HCT116 (cell line): ENCODE measurements at regions not wholly inside any gene's neighbourhood (a gene's known extent, or its start where the extent isn't known, plus 50 kb on each side); places are given as distances from the start of the nearest gene placed in this dataset.

Experiments used
- ATAC-seq: fragments of 200-7000 bp; cut with Tn5 transposase; 2 replicates; pipeline ENCODE4 v1.9.1; 2020; ENCODE audit warnings: mild to moderate bottlenecking, moderate library complexity
- BruUV-seq: library from RNA; stranded (reverse); fragments of 400-500 nt; replicated peaks from 2 replicates; lab custom pipeline; 2021; lab: Mats Ljungman, UMichigan
- CTCF ChIA-PET: fragments of 300-600 bp; sonication (Branson Sonifier 250); formaldehyde crosslinking; loops from one replicate; lab custom pipeline; 2021; ENCODE audit warnings: antibody characterized with exemption; lab: Charles Lee
- POLR2A ChIA-PET: fragments of 300-600, 350-600 bp; sonication (Branson Sonifier 250); formaldehyde crosslinking; loops from one replicate; lab custom pipeline; 2021; ENCODE audit warnings: antibody characterized with exemption; lab: Charles Lee
- RAD21 ChIA-PET, 2 experiments: fragments of 300-600 bp; sonication (Branson Sonifier 250); formaldehyde crosslinking; loops; one replicate each; lab custom pipeline; 2023; ENCODE audit warnings: low total read pairs in 2 of 2; ENCODE audit not compliant: uncharacterized antibody in 2 of 2, unreplicated experiment in 2 of 2, low non-redundant PET in 1 of 2; lab: Charles Lee
- DNase-seq: peaks from one replicate; pipeline ENCODE4 v3.0.0-alpha.2; 2010; ENCODE audit warnings: low read depth, low spot score
- H2AFZ ChIP-seq: fragments of 200-600 bp; shearing (Covaris generic), sonication (generic); 2 replicates; pipeline ENCODE4 v1.6.1; 2017; ENCODE audit warnings: low read depth, mixed run types, mixed read lengths, antibody characterized with exemption, low read length; ENCODE audit not compliant: poor library complexity, severe bottlenecking
- H3K27ac ChIP-seq: 2 replicates; pipeline ENCODE4 v1.5.1; 2012; ENCODE audit warnings: low read depth, low read length
- H3K27me3 ChIP-seq: fragments of 200-600 bp; sonication (generic); 2 replicates; pipeline ENCODE4 v1.6.1; 2016; ENCODE audit warnings: mixed run types, low read length, mixed read lengths; ENCODE audit not compliant: insufficient read depth
- H3K36me3 ChIP-seq, 2 experiments: fragments of 200-500 bp in 1 of 2; fragments of 200-600 bp in 1 of 2; sonication (Bioruptor generic) in 1 of 2; sonication (generic) in 1 of 2; 2 replicates each; pipeline versions ENCODE4 v1.5.1 to v1.6.1; 2014 to 2016; ENCODE audit warnings: low read length in 2 of 2, inconsistent platforms in 1 of 2, mixed read lengths in 1 of 2, mixed run types in 1 of 2; ENCODE audit not compliant: insufficient read depth in 2 of 2, control insufficient read depth in 1 of 2
- H3K4me1 ChIP-seq, 2 experiments: fragments of 200-600 bp in 1 of 2; sonication (generic) in 1 of 2; 2 replicates each; pipeline versions ENCODE4 v1.5.1 to v1.6.1; 2012 to 2017; ENCODE audit warnings: low read length in 2 of 2, inconsistent platforms in 1 of 2, mild to moderate bottlenecking in 1 of 2, mixed read lengths in 1 of 2, mixed run types in 1 of 2, moderate library complexity in 1 of 2; ENCODE audit not compliant: insufficient read depth in 2 of 2, control insufficient read depth in 1 of 2
- H3K4me2 ChIP-seq: fragments of 200-600 bp; sonication (generic); 2 replicates; pipeline ENCODE4 v1.6.1; 2017; ENCODE audit warnings: mixed run types, low read length, mixed read lengths
- H3K4me3 ChIP-seq, 2 experiments: fragments of 200-600 bp in 1 of 2; sonication (generic) in 1 of 2; replicated peaks in 1 of 2; 2 replicates each; pipeline ENCODE4 v1.5.1; 2011 to 2016; ENCODE audit warnings: low read length in 2 of 2, control low read depth in 1 of 2, low read depth in 1 of 2, mild to moderate bottlenecking in 1 of 2, mixed read lengths in 1 of 2, mixed run types in 1 of 2
- H3K79me2 ChIP-seq: fragments of 200-600 bp; sonication (generic); 2 replicates; pipeline ENCODE4 v1.6.1; 2017; ENCODE audit warnings: mild to moderate bottlenecking, mixed run types, low read length, moderate library complexity, mixed read lengths; ENCODE audit not compliant: insufficient read depth
- H3K9ac ChIP-seq: fragments of 200-600 bp; sonication (generic); 2 replicates; pipeline ENCODE4 v1.6.1; 2016; ENCODE audit warnings: low read length, mixed read lengths
- H3K9me2 ChIP-seq: fragments of 200-600 bp; sonication (generic), shearing (Covaris generic); 2 replicates; pipeline ENCODE4 v1.6.1; 2017; ENCODE audit warnings: mixed run types, mild to moderate bottlenecking, moderate library complexity; ENCODE audit not compliant: insufficient read depth
- H3K9me3 ChIP-seq, 2 experiments: fragments of 200-500 bp in 1 of 2; fragments of 200-600 bp in 1 of 2; sonication (Bioruptor generic) in 1 of 2; sonication (generic) in 1 of 2; 2 replicates each; pipeline ENCODE4 v1.6.1; 2014 to 2017; ENCODE audit warnings: low read length in 2 of 2, mixed read lengths in 2 of 2, inconsistent platforms in 1 of 2, low read depth in 1 of 2, mild to moderate bottlenecking in 1 of 2, mixed run types in 1 of 2, moderate library complexity in 1 of 2; ENCODE audit not compliant: control insufficient read depth in 1 of 2, insufficient read depth in 1 of 2
- H4K20me1 ChIP-seq: fragments of 200-600 bp; sonication (generic), shearing (Covaris generic); 2 replicates; pipeline ENCODE4 v1.6.1; 2017; ENCODE audit warnings: mixed run types, mild to moderate bottlenecking, moderate library complexity; ENCODE audit not compliant: insufficient read depth
- CBX3 ChIP-seq: IDR thresholded peaks from 2 replicates; pipeline ENCODE4 v1.6.1; 2012; ENCODE audit warnings: low read depth
- CEBPB ChIP-seq: IDR thresholded peaks from 2 replicates; pipeline ENCODE4 v1.6.1; 2012; ENCODE audit warnings: low read depth
- CTCF ChIP-seq, 3 experiments: fragments of 200-600 bp in 1 of 3; sonication (generic) in 1 of 3; IDR thresholded peaks in 2 of 3; conservative IDR thresholded peaks in 1 of 3; 2 replicates each; pipeline ENCODE4 v1.5.1; 2012 to 2017; ENCODE audit warnings: low read depth in 2 of 3, low read length in 2 of 3, antibody characterized with exemption in 1 of 3, borderline replicate concordance in 1 of 3, control low read depth in 1 of 3, mild to moderate bottlenecking in 1 of 3, mixed read lengths in 1 of 3, mixed run types in 1 of 3, moderate library complexity in 1 of 3; ENCODE audit not compliant: insufficient read depth in 1 of 3
- EZH2 ChIP-seq: fragments of 200-600 bp; sonication (generic); IDR thresholded peaks from 2 replicates; pipeline ENCODE4 v1.6.1; 2017; ENCODE audit warnings: antibody characterized with exemption, mixed run types
- FOSL1 ChIP-seq: IDR thresholded peaks from 2 replicates; pipeline ENCODE4 v1.6.1; 2012; ENCODE audit warnings: low read depth
- POLR2A ChIP-seq: IDR thresholded peaks from 2 replicates; pipeline ENCODE4 v1.7.0; 2011; ENCODE audit warnings: borderline replicate concordance; ENCODE audit not compliant: insufficient read depth, insufficient read length; ENCODE audit errors: extremely low read depth
- POLR2AphosphoS5 ChIP-seq: IDR thresholded peaks from 2 replicates; pipeline ENCODE4 v1.6.1; 2011; ENCODE audit warnings: mild to moderate bottlenecking, low read depth, low read length, moderate library complexity
- SP1 ChIP-seq: IDR thresholded peaks from 2 replicates; pipeline ENCODE4 v1.6.1; 2012; ENCODE audit warnings: low read depth
- TCF7L2 ChIP-seq: IDR thresholded peaks from 2 replicates; pipeline ENCODE4 v1.7.0; 2011; ENCODE audit warnings: borderline replicate concordance, inconsistent platforms; ENCODE audit not compliant: insufficient read depth, insufficient read length; ENCODE audit errors: extremely low read depth
- YY1 ChIP-seq: IDR thresholded peaks from 2 replicates; pipeline ENCODE4 v1.6.1; 2011; ENCODE audit warnings: low read length, low read depth, moderate library complexity, mild to moderate bottlenecking; ENCODE audit not compliant: insufficient replicate concordance; ENCODE audit errors: extremely low read depth
- ZNF274 ChIP-seq: fragments of 200-500 bp; sonication (Bioruptor generic); IDR thresholded peaks from 2 replicates; pipeline ENCODE4 v1.6.1; 2014; ENCODE audit warnings: mild to moderate bottlenecking, low read depth, low read length, inconsistent platforms
- intact Hi-C: fragments of 100-400 bp; cut with micrococcal nuclease; formaldehyde crosslinking; loops from 2 replicates; pipeline ENCODE4 v1.10.0; 2022
- TF ChIP-seq, protein P1 (sequence below): IDR thresholded peaks from 2 replicates; pipeline ENCODE4 v1.6.1; 2012

DNA sequence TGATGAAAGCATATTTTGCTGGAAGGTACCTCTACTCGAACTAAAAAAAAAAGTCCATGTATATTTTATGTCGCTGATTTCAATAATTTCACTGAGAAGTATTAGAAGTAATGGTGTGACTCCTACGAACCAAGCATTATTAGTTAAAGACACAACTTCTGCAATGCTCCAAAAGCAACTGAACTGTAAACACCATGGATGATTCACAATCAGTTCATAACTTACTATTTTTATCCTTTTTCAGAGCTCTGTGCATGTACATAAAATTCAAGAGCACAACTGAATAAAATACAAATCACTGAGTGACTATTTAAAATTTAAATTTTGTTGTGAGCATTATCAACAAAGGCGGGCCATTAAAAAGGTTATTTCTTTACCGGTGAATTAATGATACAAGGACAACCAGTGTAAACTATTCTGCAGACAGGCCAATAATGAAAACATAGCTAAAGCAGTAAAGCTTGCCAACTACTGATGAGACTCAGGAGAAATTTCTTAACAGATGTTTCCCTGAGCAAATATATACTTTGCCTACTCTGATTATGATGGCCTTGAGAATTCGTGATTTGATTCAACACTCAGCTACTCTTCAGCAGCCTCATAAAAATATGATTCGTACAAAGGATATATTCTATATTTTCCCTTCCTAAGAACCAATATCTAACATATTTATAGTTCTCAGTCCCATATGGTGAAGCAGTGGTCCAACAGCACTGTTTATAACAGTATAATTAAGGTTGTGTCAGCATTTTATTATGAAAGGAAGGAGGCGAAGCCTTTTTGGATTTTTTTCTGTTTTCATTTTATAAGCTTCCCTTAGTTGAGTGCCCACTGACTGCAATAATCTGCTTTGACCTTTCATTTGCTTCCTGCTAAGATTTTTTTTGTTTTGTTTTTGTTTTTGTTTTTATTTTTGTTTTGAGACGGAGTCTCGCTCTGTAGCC lies 62.8 kb upstream of the NEIL3 start:
- Histone ChIP-seq H3K4me2 (no peak overlapping the region), H3K9me2 (no peaks in the 10 kb centered on the region), H3K4me1 (peaks cover 0 to 4% of the 10 kb centered on the region in 2 experiments; a peak in 2 of 4 replicates), H3K79me2 (no peaks in the 10 kb centered on the region), H3K9me3 (no peaks in the 10 kb centered on the region), H3K27me3 (no peaks in the 10 kb centered on the region), H3K4me3 (no peak overlapping the region), H2AFZ (no peak overlapping the region), H3K36me3 (no peaks in the 10 kb centered on the region), H4K20me1 (no peaks in the 10 kb centered on the region), H3K27ac (no peak overlapping the region), H3K9ac (no peak overlapping the region)
- ChIA-PET POLR2A (no interaction called here), RAD21 (no interaction called here), CTCF (no interaction called here)
- intact Hi-C loops: no loop called here
- no peak for TF ChIP-seq YY1
- no peak for TF ChIP-seq CEBPB
- TF ChIP-seq EZH2: no peak
- no peak for TF ChIP-seq CTCF (IDR thresholded peaks at IDR 0.05 in 2 of 3, conservative IDR thresholded peaks at IDR 0.05 in 1 of 3; ENCODE audit: borderline replicate concordance in 1 of 3, insufficient read depth in 1 of 3, low read depth in 2 of 3, low read length in 2 of 3)
- no peak for TF ChIP-seq SP1
- TF ChIP-seq TCF7L2: no peak
- no peak for TF ChIP-seq POLR2AphosphoS5
- TF ChIP-seq ZNF274: no peak
- no peak for TF ChIP-seq POLR2A
- TF ChIP-seq CBX3: no peak
- TF ChIP-seq, protein P1, sequence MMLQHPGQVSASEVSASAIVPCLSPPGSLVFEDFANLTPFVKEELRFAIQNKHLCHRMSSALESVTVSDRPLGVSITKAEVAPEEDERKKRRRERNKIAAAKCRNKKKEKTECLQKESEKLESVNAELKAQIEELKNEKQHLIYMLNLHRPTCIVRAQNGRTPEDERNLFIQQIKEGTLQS: no peak
- TF ChIP-seq FOSL1: no peak
- ATAC-seq (no peak), DNase-seq (no peak)
- BruUV-seq: no TSS peak
